Astrocyte of the spinal cord (primary cell): ENCODE measurements at regions not wholly inside any gene's neighbourhood (a gene's known extent, or its start where the extent isn't known, plus 50 kb on each side); places are given as distances from the start of the nearest gene placed in this dataset.

Experiments
- DNase-seq: peaks from one replicate; pipeline ENCODE4 v3.0.0; 2011; ENCODE audit warnings: low read depth, low spot score
- H3K4me3 ChIP-seq: 2 replicates; pipeline ENCODE4 v1.5.1; 2011; ENCODE audit warnings: low read depth, mild to moderate bottlenecking, low read length, moderate library complexity
- CTCF ChIP-seq: IDR thresholded peaks from 2 replicates; pipeline ENCODE4 v1.5.1; 2012; ENCODE audit warnings: low read depth, mild to moderate bottlenecking, low read length, inconsistent platforms
- in situ Hi-C: cut with HindIII; loops from 2 replicates; pipeline ENCODE4 v1.10.0; 2017; ENCODE audit warnings: low sequenced_read_pairs

GRCh38 chr20:40802886-40803285 lies 113.8 kb upstream of the MAFB start:
- DNase-seq, result no peak
- TF ChIP-seq CTCF, result no peak
- in situ Hi-C loops, result no loop called here
- H3K4me3 ChIP-seq, result no peak overlapping the region

GRCh38 chr20:40803381-40803780 lies 114.3 kb upstream of the MAFB start:
- DNase-seq, result no peak
- no peak for TF ChIP-seq CTCF
- in situ Hi-C loops, result no loop called here
- no peak overlapping the region for H3K4me3 ChIP-seq

GRCh38 chr20:40805592-40805991 lies 116.6 kb upstream of the MAFB start:
- no peak overlapping the region for H3K4me3 ChIP-seq
- DNase-seq, result no peak
- no peak for TF ChIP-seq CTCF
- in situ Hi-C loops, result no loop called here

GRCh38 chr20:40806929-40807820 lies 118.1 kb upstream of the MAFB start:
- no peak for TF ChIP-seq CTCF
- in situ Hi-C loops, result no loop called here
- DNase-seq, result no peak
- H3K4me3 ChIP-seq, result no peak overlapping the region

- no peak for DNase-seq
- in situ Hi-C loops, result no loop called here
- no peak for TF ChIP-seq CTCF
- no peak overlapping the region for H3K4me3 ChIP-seq
Observed at GRCh38 chr20:40807821-40808170, 118.8 kb upstream of the MAFB start.

- no peak for TF ChIP-seq CTCF
- no peak overlapping the region for H3K4me3 ChIP-seq
- in situ Hi-C loops, result no loop called here
- DNase-seq, result no peak
Observed at GRCh38 chr20:40808936-40809335, 119.9 kb upstream of the MAFB start.
